ENCODE measurements at regions not wholly inside any gene's neighbourhood (a gene's known extent, or its start where the extent isn't known, plus 50 kb on each side); places are given as distances from the start of the nearest gene placed in this dataset.

DNA sequence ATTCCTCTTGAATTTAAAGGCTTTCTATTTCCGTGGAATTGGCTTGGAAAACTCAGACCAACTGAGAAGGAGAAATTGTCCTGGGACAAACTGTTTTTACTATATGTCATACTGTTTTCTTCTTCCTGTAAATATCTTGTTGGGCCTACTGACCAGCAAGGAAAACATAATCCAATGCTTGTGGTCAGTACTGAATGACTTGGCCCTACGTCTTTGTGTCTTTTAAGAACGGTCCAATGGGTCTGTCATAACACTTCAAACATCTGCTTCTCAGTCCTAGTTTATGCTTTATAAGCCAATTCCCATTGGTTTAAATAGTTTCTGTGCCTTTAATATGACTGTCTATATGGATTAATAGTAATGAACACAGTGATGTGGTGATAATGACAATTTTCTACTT is 248.5 kb upstream of the DDHD1 start:
- TF ChIP-seq TCF12 (IDR thresholded peaks at IDR 0.05) (no peak), MXI1 (IDR thresholded peaks at IDR 0.05; ENCODE audit: low read depth, low read length) (no peak)
